GM18498 (cell line): ENCODE measurements at regions not wholly inside any gene's neighbourhood (a gene's known extent, or its start where the extent isn't known, plus 50 kb on each side); places are given as distances from the start of the nearest gene placed in this dataset.
"Not testable (repeated sequence)": the region's sequence is repeated elsewhere in the genome, so short reads cannot be mapped to it uniquely, and the experiment has no call there.

ENCODE experiments used
- ATAC-seq: cut with Tn5 transposase; IDR thresholded peaks from one replicate; pipeline ENCODE4 v1.9.1; 2021; ENCODE audit warnings: mild to moderate bottlenecking, moderate library complexity; ENCODE audit not compliant: unreplicated experiment

- no peak for ATAC-seq
Measured at GRCh38 chr2:176944998-176945397, 267.6 kb upstream of the HNRNPA3 start.

- no peak for ATAC-seq
Measured at GRCh38 chr2:176947754-176948153, 264.8 kb upstream of the HNRNPA3 start.

GRCh38 chr2:176951218-176951617, 261.4 kb upstream of the HNRNPA3 start:
- not testable (repeated sequence) for ATAC-seq

- ATAC-seq: no peak
Measured at GRCh38 chr2:176956791-176957190, 255.8 kb upstream of the HNRNPA3 start.

GRCh38 chr2:176959614-176960013, 253.0 kb upstream of the HNRNPA3 start:
- no peak for ATAC-seq

GRCh38 chr2:176960061-176960460, 252.5 kb upstream of the HNRNPA3 start:
- ATAC-seq: no peak

- ATAC-seq: no peak
Measured at GRCh38 chr2:176960736-176961520, 251.7 kb upstream of the HNRNPA3 start.

- no peak for ATAC-seq
Measured at GRCh38 chr2:176961775-176962619, 250.6 kb upstream of the HNRNPA3 start.

GRCh38 chr2:176963568-176964287, 248.9 kb upstream of the HNRNPA3 start:
- ATAC-seq: no peak

- no peak for ATAC-seq
Measured at GRCh38 chr2:176967911-176968450, 244.6 kb upstream of the HNRNPA3 start.

- no peak for ATAC-seq
Measured at GRCh38 chr2:176969642-176970359, 242.8 kb upstream of the HNRNPA3 start.

GRCh38 chr2:176976736-176977685, 235.6 kb upstream of the HNRNPA3 start:
- ATAC-seq: no peak

- no peak for ATAC-seq
Measured at GRCh38 chr2:176978921-176979320, 233.7 kb upstream of the HNRNPA3 start.

GRCh38 chr2:176979981-176980710, 232.4 kb upstream of the HNRNPA3 start:
- no peak for ATAC-seq

- no peak for ATAC-seq
Measured at GRCh38 chr2:176984987-176985386, 227.6 kb upstream of the HNRNPA3 start.

- ATAC-seq: no peak
Measured at GRCh38 chr2:176985871-176986270, 226.7 kb upstream of the HNRNPA3 start.

GRCh38 chr2:176986487-176986886, 226.1 kb upstream of the HNRNPA3 start:
- ATAC-seq: no peak

GRCh38 chr2:176991411-176991810, 221.2 kb upstream of the HNRNPA3 start:
- ATAC-seq: no peak
